Heart right ventricle (tissue), 16 donors: ENCODE measurements at regions not wholly inside any gene's neighbourhood (a gene's known extent, or its start where the extent isn't known, plus 50 kb on each side); places are given as distances from the start of the nearest gene placed in this dataset.

Source experiments
- ATAC-seq, 8 donors: fragments of 200-7000 bp; cut with Tn5 transposase; one replicate each; pipeline ENCODE4 v1.9.1; 2020; ENCODE audit warnings: mild to moderate bottlenecking in 8 of 8, moderate library complexity in 8 of 8, moderate number of reproducible peaks in 1 of 8
- DNase-seq, 2 donors: peaks; one replicate each; pipeline ENCODE4 v3.0.0-alpha.2; 2020
- H3K27ac ChIP-seq, 10 donors: fragments of 200-600 bp; sonication (generic) in 2 of 10; one replicate each; pipeline versions ENCODE4 v1.5.0 to v1.8.0; 2020 to 2022; ENCODE audit warnings: mild to moderate bottlenecking in 3 of 10
- H3K27me3 ChIP-seq, 7 donors: fragments of 200-600 bp; one replicate each; pipeline ENCODE4 v1.8.0; 2021 to 2022; ENCODE audit warnings: mild to moderate bottlenecking in 2 of 7
- H3K36me3 ChIP-seq, 9 donors: fragments of 200-600 bp; sonication (generic) in 1 of 9; one replicate each; pipeline versions ENCODE4 v1.5.0 to v1.8.0; 2020 to 2022; ENCODE audit warnings: mild to moderate bottlenecking in 2 of 9
- H3K4me1 ChIP-seq, 9 donors: fragments of 200-600 bp; sonication (generic) in 1 of 9; one replicate each; pipeline versions ENCODE4 v1.5.0 to v1.8.0; 2020 to 2022; ENCODE audit warnings: mild to moderate bottlenecking in 4 of 9
- H3K4me3 ChIP-seq, 10 donors: fragments of 200-600 bp; sonication (generic) in 2 of 10; one replicate each; pipeline versions ENCODE4 v1.5.0 to v1.8.0; 2020 to 2022; ENCODE audit warnings: mild to moderate bottlenecking in 7 of 10, moderate library complexity in 2 of 10
- H3K9me3 ChIP-seq, 11 donors: fragments of 200-600 bp in 10 of 11; sonication (generic) in 2 of 11; one replicate each; pipeline versions ENCODE4 v1.5.0 to v1.8.0; 2013 to 2022; ENCODE audit warnings: mild to moderate bottlenecking in 2 of 11, control low read depth in 1 of 11, moderate library complexity in 1 of 11
- whole genome bisulfite sequencing, 2 donors: extraction: QIAGEN DNeasy Blood & Tissue Kit; methylation state at CpG; one replicate each; pipeline ENCODE4 v1.1.7; 2013; ENCODE audit warnings: inconsistent platforms in 1 of 2; 5-methylcytosine and 5-hydroxymethylcytosine counted together
- intact Hi-C, 10 donors: fragments of 100-400 bp; cut with DNase I; formaldehyde crosslinking; loops; one replicate each; pipeline versions ENCODE4 v1.11.1 to v1.14.2; 2022
- TF ChIP-seq, protein P1 (sequence below), 9 donors: fragments of 200-600 bp; sonication (generic) in 2 of 9; IDR thresholded peaks; one replicate each; pipeline versions ENCODE4 v1.5.0 to v1.8.0; 2021 to 2022; ENCODE audit warnings: antibody characterized with exemption in 9 of 9, mild to moderate bottlenecking in 5 of 9, moderate library complexity in 1 of 9
- donor health status: Arrhythmogenic right ventricular cardiomyopathy.
- donor health status: ischemic (EF 13 %, LVEDD 7.1; RV severe dilation, severe dysfunction).
- donor health status: healthy with polysubstance abuse.
- donor health status: DM: no; HTN: yes; CAD: no.
- donor health status: DM: no; HTN: no; CAD: no.
- donor health status: ischemic (EF 25% LVEDD 6.9; RV normal size, moderate dysfunction).
- donor health status: ischemic (EF 25% LVEDD 5.7; RV mildly dilated, moderate dysfunction).
- donor health status: healthy.
- donor health status: DM: yes; HTN: yes; CAD: no.
- donor health status: Ischemic cardiomyopathy.
- donor health status: ischemic (EF 35%, LVEDD 5.7; RV mildly dilated, moderate dysfunction).
- donor health status: nonischemic (EF 11% LVEDD 7.7; RV severe dilation, severe dysfunction).
- donor health status: DM: yes; HTN: yes; CAD: no.
- donor health status: PGD.
- donor health status: ischemic (EF 29% LVEDD 5.4; RV normal size, mild dysfunction).
- donor health status: nonischemic (EF 23%, LVEDD 6.1; RV moderate dilation, normal function).

DNA sequence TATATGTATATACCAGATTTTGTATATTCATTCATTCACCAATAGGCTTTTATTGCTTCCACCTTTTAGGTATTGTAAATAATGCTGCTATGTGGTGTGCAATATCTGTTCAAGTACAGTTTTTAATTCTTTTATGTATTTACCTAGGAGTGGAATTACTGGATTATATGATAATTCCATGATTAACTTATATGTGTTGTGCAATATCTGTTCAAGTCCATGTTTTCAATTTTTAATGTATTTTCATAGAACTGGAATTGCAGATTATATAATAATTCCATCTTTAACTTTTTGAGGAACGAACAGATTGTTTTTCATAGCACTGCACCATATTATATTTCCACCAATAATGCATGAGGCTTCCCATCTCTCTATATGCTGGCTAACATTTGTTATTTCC, 50.6 kb upstream of the L3MBTL4 start:
- H3K4me3 ChIP-seq, result no peak overlapping the region
- no peaks in the 10 kb centered on the region for H3K36me3 ChIP-seq
- intact Hi-C loops, result no loop called here
- H3K27me3 ChIP-seq, result no peaks in the 10 kb centered on the region
- TF ChIP-seq, protein P1, sequence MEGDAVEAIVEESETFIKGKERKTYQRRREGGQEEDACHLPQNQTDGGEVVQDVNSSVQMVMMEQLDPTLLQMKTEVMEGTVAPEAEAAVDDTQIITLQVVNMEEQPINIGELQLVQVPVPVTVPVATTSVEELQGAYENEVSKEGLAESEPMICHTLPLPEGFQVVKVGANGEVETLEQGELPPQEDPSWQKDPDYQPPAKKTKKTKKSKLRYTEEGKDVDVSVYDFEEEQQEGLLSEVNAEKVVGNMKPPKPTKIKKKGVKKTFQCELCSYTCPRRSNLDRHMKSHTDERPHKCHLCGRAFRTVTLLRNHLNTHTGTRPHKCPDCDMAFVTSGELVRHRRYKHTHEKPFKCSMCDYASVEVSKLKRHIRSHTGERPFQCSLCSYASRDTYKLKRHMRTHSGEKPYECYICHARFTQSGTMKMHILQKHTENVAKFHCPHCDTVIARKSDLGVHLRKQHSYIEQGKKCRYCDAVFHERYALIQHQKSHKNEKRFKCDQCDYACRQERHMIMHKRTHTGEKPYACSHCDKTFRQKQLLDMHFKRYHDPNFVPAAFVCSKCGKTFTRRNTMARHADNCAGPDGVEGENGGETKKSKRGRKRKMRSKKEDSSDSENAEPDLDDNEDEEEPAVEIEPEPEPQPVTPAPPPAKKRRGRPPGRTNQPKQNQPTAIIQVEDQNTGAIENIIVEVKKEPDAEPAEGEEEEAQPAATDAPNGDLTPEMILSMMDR (IDR thresholded peaks at IDR 0.05), result no peak
- no peak overlapping the region for H3K27ac ChIP-seq
- no peaks in the 10 kb centered on the region for H3K4me1 ChIP-seq
- DNase-seq (no peak), ATAC-seq (no peak)
- peaks cover 0 to 20% (median 3%) of the 10 kb centered on the region in 11 donors for H3K9me3 ChIP-seq
- 77 to 79% methylated on average over 1 of the region's 1 CpG for WGBS, 2 donors

DNA sequence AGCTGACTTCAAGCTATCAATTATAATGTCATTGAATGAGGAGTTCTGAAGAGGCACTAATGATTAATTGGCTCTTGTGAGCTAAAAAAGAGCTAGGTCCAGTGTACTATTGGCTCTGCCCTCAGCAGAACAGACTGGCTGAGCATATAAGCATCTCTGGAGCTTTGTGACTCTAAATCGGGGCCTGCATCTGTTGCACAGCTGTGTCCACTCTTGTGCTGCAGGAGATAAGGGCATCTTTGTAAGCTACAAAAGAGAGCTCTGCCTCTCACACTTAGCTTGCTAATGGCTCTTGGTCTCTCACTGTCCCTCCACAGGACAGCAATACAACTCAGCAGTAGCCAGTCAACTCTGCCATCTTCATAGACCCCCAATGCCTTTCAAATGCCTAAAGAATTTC, 61.5 kb upstream of the L3MBTL4 start:
- intact Hi-C loops, result loop anchor here in 1 of 10 donors (5.0 kb wide), 1 partner anchor 64 kb away; the partner anchor contains the start of gene L3MBTL4
- DNase-seq (no peak), ATAC-seq (no peak)
- peaks cover 0 to 8% (median 0%) of the 10 kb centered on the region in 7 donors for H3K27me3 ChIP-seq
- H3K9me3 ChIP-seq, result peaks cover 0 to under 1% (median 0%) of the 10 kb centered on the region in 11 donors
- no peak overlapping the region for H3K27ac ChIP-seq
- TF ChIP-seq, protein P1 (IDR thresholded peaks at IDR 0.05), result no peak
- H3K36me3 ChIP-seq, result no peaks in the 10 kb centered on the region
- 75 to 77% methylated on average over 1 of the region's 1 CpG for WGBS, 2 donors
- H3K4me1 ChIP-seq, result peaks cover 0 to 16% (median 0%) of the 10 kb centered on the region in 9 donors
- H3K4me3 ChIP-seq, result no peak overlapping the region

DNA sequence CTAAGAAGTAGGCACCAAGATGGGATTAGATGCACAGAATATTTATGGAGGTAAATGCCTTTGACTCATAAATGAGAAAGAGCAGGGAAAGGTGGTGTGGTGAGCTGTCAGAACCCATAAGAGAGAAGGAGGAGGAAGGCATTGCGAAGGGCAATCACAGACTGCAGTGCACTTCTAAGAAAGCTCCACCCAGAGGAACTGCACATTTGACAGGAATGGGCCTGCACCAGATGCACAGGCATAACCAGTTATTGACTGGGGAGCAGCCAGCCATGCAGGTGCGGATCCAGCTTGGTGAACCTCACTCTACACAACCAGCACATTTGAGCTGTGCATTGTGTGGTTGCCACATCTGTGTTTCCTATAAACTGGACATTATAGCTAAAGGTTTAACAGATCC, 62.2 kb upstream of the L3MBTL4 start:
- no peak for DNase-seq
- Histone ChIP-seq H3K27me3 (peaks cover 0 to 8% (median 0%) of the 10 kb centered on the region in 7 donors), H3K4me1 (peaks cover 0 to 17% (median 0%) of the 10 kb centered on the region in 9 donors), H3K36me3 (no peaks in the 10 kb centered on the region), H3K27ac (no peak overlapping the region), H3K9me3 (no peaks in the 10 kb centered on the region), H3K4me3 (no peak overlapping the region)
- no peak for ATAC-seq
- intact Hi-C loops, result loop anchor here in 1 of 10 donors (5.0 kb wide), 1 partner anchor 65 kb away; the partner anchor contains the start of gene L3MBTL4
- TF ChIP-seq, protein P1 (IDR thresholded peaks at IDR 0.05), result no peak
- WGBS, 2 donors, result 95 to 96% methylated on average over 2 of the region's 2 CpGs

DNA sequence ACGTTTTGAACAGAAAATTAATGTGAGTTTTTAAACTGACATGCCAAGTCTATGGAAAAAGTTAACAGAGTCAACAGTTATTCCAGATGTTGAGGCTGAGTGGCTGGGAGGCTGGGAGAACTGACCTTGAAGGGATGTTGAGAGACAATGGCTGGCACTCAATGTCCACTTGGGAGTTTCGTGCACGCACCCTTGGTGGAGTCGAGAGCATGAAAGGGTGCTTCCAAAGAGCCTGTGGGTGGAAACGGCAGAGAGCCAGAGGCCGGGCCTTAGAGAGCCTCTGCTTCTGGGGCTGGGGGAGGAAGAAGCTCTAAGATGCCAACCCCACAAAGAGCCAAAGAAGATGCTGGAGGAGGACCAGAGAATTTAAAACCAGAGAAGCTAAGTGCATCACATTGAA, 63.4 kb upstream of the L3MBTL4 start:
- H3K27ac ChIP-seq, result peak overlapping the region in 1 of 10 donors; percentile 19
- H3K27me3 ChIP-seq, result peaks cover 0 to 4% (median 0%) of the 10 kb centered on the region in 7 donors
- intact Hi-C loops, result loop anchor here in 1 of 10 donors (5.0 kb wide), 1 partner anchor 66 kb away; the partner anchor contains the start of gene L3MBTL4
- DNase-seq (peak; percentile 20 to 34), ATAC-seq (peak in 5 of 8 donors; percentile 13 to 64 (median 51))
- no peaks in the 10 kb centered on the region for H3K9me3 ChIP-seq
- TF ChIP-seq, protein P1 (IDR thresholded peaks at IDR 0.05), result no peak
- 40 to 51% methylated on average over 6 of the region's 6 CpGs for WGBS, 2 donors
- no peak overlapping the region for H3K4me3 ChIP-seq
- H3K4me1 ChIP-seq, result peaks cover 0 to 26% (median 0%) of the 10 kb centered on the region in 9 donors
- H3K36me3 ChIP-seq, result no peaks in the 10 kb centered on the region
